SH-SY5Y (cell line): ENCODE measurements at regions not wholly inside any gene's neighbourhood (a gene's known extent, or its start where the extent isn't known, plus 50 kb on each side); places are given as distances from the start of the nearest gene placed in this dataset.

Experiments
- GATA2 ChIP-seq: IDR thresholded peaks from 2 replicates; pipeline ENCODE4 v1.6.1; 2011; ENCODE audit warnings: mild to moderate bottlenecking, low read depth, low read length
- GATA3 ChIP-seq: IDR thresholded peaks from 2 replicates; pipeline ENCODE4 v1.6.1; 2011; ENCODE audit warnings: low read depth, mild to moderate bottlenecking, low read length, moderate library complexity

DNA sequence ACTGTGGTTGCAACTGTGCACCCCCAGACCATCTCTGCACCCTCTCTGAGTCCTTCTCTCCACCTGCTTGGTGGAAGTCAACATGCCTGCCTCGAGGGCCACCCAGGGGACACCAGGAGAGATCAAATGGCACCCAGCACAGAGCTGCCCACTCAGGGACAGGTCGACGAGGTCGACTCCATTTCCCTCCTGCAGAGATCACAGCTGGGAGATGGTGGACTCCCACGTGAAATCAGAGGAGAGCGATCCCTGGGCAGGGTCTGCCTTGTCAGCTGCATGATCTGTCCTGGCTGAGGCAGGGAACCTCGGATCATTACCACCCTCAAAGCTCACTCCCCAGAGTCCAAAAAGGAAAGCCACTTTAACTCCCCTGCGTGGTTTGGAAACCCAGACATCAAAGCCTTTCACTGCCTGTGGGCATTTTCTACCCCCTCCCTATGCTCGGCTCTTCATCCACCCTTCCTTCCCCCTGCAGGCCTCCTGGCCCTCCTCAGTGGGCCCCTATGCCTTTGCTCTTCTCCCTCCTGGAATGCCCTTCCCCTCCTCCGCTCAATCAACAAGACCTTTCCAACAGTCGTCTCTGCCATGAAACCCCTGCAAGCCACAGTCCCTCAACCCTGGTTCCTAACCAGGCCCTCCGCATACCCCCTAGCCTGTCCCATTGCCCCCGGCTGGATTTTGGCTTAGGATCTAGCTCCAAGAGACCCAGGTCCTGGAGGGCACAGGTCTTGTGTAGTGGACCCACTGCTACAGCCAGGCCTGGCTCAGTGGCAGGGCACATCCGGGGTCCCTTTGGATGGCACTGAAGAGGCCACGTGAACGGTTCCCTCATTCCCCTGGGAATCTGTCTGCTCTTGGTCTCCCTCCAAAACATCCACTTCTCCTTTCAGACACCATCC lies 103.8 kb upstream of the RPL38 start:
- TF ChIP-seq GATA2 (no peak), GATA3 (no peak)

DNA sequence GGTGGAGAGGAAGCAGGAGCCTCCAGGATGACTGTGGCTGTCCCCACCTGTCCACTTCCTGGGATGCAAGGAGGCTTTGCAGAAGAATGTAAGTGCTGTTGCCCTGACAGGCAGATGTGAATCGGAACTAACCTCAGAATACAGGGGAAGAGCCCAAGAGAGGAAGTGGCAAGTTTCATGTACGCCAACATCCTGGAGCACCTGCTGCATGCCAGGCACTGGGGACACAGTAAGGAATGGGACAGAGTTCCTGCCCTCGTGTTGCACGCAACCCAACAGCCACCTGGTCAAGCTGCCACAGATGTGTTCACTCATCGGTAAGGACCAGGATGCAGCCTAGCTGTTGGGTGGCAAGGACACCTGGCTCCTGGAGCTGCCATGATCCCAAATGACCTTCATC lies 98.6 kb upstream of the RPL38 start:
- TF ChIP-seq GATA3 (no peak), GATA2 (no peak)

GRCh38 chr17:74107107-74107506 lies 96.4 kb upstream of the RPL38 start:
- TF ChIP-seq GATA2 (no peak), GATA3 (no peak)

DNA sequence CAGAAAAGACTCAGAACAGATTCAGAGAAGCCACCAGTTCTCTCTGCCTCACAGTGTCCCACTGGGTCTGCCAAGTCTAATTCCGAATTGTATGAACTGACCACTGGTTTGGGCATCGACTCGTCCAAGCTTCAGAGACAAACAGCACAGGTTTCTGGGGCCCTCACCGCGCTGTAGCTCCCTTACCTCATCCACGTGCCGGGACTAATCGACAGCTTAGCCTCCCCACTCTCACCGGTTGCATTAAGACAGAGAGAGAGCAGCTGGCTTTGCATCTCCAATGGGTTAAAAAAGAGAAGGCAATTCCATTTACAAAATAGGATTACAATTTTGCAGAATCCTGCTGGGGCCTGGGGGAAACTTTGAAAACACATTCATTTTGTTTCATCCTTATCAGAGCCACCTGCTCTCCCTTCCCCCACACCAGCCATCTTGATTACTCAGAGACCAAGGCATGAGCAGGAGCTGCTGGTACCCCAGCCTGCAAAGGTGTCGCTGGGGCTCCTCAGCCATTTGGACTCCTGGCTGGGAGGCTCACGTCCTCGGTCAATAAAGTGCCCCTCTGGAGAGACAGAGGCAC lies 95.3 kb upstream of the RPL38 start:
- TF ChIP-seq GATA3, result no peak
- no peak for TF ChIP-seq GATA2

DNA sequence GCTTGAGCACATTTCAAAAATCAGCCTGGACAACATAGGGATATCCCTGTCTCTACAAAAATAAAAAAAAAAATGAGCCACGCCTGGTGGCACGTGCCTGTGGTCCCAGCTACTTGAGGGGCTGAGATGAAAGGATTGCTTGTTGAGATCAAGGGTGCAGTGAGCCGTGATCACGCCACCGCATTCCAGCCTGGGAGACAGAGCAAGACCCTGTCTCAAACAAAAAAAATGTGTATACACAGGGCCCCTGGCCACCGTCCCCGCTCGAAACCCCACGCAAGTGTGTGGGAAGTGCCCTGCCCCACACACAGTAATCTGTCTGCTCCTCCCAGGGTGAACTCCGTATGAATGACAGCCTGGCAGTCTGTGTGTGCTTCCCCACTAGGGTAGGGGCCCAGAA lies 93.0 kb upstream of the RPL38 start:
- TF ChIP-seq GATA2 (no peak), GATA3 (no peak)

DNA sequence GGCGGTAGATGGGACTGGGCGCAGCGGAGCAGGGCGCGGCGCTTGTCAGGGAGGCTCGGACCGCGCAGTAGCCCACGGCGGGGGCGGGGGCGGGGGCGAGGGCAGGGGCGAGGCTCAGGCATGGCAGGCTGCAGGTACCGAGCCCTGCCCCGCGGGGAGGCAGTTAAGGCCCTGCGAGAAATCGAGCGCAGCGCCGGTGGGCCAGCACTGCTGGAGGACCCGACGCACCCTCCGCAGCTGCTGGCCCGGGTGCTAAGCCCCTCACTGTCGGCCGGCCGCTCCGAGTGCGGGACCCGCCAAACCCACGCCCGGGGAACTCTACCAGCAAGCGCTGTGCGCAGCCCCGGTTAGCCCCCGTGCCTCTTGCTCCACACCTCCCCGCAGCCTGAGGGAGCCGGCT lies 90.2 kb upstream of the RPL38 start:
- TF ChIP-seq GATA2 (no peak), GATA3 (no peak)

GRCh38 chr17:74113952-74114351 lies 89.5 kb upstream of the RPL38 start:
- TF ChIP-seq GATA3, result no peak
- no peak for TF ChIP-seq GATA2

DNA sequence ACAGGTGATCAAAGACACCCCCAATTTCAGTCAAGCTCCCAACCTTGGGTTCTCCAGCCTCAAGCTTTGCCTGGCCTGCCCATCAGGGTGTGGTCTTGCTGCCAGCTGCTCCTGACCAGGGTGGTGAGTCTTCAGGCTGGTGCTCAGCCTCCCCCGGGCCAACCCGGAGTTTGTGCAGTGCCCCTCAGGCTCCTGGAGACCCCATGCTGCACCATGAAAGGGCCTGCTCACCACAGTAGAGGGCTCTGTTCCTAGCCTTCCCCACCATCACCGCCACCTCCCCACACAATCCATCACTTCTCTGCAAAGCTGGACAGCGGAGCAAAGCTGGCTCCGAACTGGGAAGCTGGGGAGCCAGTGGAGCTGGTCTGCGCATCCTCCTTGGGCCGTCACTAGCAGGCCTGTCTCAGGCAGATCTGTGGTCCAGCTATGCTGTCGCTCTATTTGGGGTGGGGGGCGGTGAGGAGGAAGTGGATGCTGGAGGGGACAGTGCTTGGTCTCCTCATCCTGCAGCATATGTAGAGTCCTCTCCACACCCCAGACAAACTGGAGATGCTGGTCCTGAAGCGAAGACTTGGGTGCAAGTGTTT lies 88.5 kb upstream of the RPL38 start:
- no peak for TF ChIP-seq GATA2
- no peak for TF ChIP-seq GATA3

DNA sequence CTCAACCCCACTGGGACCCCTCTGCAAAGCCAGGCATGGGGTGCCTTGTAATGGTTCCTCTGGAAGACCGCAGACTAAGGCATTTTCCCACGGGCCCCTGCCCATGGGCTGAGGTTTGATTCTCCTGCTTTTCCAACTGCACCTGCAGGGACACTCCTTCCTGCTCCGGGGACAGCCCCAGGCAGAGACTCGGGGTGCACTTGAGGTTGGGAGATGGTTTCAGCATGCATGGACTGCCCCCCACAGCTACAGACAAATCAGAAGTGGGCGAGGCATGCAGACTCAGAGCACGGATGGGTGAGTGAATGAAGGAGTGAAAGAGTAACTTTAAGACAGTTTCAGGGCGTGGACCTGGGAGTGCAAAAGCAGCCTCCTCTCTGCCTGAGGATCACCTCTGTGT lies 87.9 kb upstream of the RPL38 start:
- TF ChIP-seq GATA2 (no peak), GATA3 (no peak)

DNA sequence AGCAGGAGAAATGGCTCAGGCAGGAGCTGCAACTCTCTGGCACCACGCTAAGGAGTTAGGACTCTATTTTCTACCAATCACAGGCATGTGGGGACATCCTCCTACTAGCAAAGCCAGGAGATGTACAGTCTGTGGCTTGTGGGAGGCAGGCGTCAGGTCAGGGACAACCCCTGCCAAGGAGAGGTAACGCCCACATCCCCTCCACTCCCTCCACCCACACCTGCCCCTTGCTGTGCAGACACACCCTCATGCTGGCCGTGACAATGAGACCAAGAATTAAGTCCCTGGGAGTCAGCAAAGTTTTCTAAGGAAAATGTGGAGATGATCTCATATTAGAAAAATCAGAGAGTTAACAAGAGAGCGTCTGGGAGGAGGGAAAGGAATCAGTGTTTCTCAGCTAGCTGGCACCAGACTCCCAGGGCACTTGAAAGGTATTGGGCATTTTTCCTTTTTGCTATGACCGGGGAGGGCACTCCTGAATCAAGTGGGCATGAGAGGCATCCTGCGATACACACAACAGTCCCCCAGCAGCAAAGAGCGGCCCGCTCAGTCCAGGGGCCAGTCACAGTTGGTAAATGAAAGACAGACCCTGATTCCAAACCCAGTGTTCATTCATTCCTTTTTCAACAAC lies 87.3 kb upstream of the RPL38 start:
- no peak for TF ChIP-seq GATA2
- TF ChIP-seq GATA3, result no peak

- no peak for TF ChIP-seq GATA3
- TF ChIP-seq GATA2, result no peak
These were observed 86.3 kb upstream of the RPL38 start for GRCh38 chr17:74117087-74117698.

- TF ChIP-seq GATA3, result no peak
- no peak for TF ChIP-seq GATA2
These were observed 85.5 kb upstream of the RPL38 start for GRCh38 chr17:74117999-74118421.

DNA sequence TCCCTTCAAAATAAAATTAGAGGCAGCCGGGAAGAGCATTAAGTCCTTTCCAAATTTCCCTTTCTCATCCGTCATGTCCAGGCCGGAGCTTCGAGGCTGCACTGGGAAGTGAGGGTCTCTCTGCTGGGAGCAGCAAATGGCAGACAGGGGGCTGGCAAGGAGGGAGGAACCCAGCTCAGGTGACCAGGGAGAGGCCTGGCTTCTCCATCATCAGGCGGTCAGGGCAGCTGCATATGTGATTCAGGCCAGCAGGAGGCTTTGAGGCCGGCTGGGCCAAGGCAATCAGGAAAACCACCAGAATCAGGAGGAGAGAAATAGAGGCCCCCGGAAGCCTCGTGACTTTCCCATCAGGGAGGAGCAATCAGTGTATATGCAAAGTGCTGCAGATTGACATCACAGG lies 85.0 kb upstream of the RPL38 start:
- TF ChIP-seq GATA3, result no peak

DNA sequence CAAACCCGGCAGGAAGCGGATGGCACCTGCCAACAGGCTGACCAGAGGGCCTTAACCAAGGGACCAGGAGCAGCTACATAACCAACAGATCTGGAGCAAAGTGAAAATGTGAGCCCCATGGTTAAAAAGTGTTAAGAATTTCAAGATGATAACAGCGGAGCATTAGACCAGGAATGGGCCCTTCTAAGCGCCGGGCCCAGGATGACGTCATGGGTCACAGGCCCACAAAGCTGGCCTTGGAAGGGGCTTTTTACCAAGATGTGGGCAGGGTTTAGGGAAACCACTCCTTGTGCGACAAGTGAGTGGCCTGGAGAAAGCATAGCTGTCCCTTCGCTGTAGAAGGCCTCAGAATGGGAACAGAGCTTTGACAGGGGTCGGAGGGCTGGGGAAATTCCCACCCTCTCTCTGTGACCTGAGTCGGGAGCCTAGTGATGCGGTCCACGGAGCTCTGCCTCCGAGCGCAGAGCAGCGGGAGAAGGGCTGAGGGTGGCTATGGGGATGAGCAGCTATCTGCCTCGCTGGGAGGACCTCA lies 84.4 kb upstream of the RPL38 start:
- no peak for TF ChIP-seq GATA2
- no peak for TF ChIP-seq GATA3
